Neutrophil (primary cell): ENCODE measurements at regions not wholly inside any gene's neighbourhood (a gene's known extent, or its start where the extent isn't known, plus 50 kb on each side); places are given as distances from the start of the nearest gene placed in this dataset.

Source experiments
- H3K27ac ChIP-seq: fragments of 200-600 bp; sonication (generic); 2 replicates; pipeline ENCODE4 v1.5.1; 2016; ENCODE audit warnings: mild to moderate bottlenecking, moderate library complexity
- H3K27me3 ChIP-seq: fragments of 200-600 bp; sonication (generic); 2 replicates; pipeline ENCODE4 v1.6.0; 2016; ENCODE audit warnings: mild to moderate bottlenecking
- H3K36me3 ChIP-seq: fragments of 200-600 bp; sonication (generic); 2 replicates; pipeline ENCODE4 v1.5.1; 2017
- H3K4me1 ChIP-seq, 2 experiments: fragments of 200-600 bp in 1 of 2; sonication (generic) in 1 of 2; 1 replicate in 1 of 2; 2 replicates in 1 of 2; pipeline versions ENCODE4 v1.5.1 to v1.6.1; 2013 to 2016; ENCODE audit warnings: low read depth in 1 of 2, low read length in 1 of 2, mild to moderate bottlenecking in 1 of 2, moderate library complexity in 1 of 2; ENCODE audit not compliant: control insufficient read depth in 1 of 2, insufficient read depth in 1 of 2
- H3K4me3 ChIP-seq, 2 experiments: fragments of 200-600 bp in 1 of 2; sonication (generic) in 1 of 2; 1 replicate in 1 of 2; 2 replicates in 1 of 2; pipeline ENCODE4 v1.5.1; 2013 to 2016; ENCODE audit warnings: low read depth in 1 of 2, low read length in 1 of 2, mild to moderate bottlenecking in 1 of 2, moderate library complexity in 1 of 2
- H3K9me3 ChIP-seq: fragments of 200-600 bp; sonication (generic); 2 replicates; pipeline ENCODE4 v1.5.1; 2016
- CTCF ChIP-seq: fragments of 200-600 bp; sonication (generic); IDR thresholded peaks from 2 replicates; pipeline ENCODE4 v1.5.1; 2016; ENCODE audit warnings: antibody characterized with exemption

- Histone ChIP-seq H3K27me3 (no peaks in the 10 kb centered on the region), H3K27ac (no peak overlapping the region), H3K4me3 (no peak overlapping the region), H3K9me3 (no peaks in the 10 kb centered on the region), H3K36me3 (no peaks in the 10 kb centered on the region), H3K4me1 (peaks cover 0 to 8% of the 10 kb centered on the region in 2 experiments)
- TF ChIP-seq CTCF, result no peak
Observed at GRCh38 chr5:158205992-158206391, 347.0 kb upstream of the CLINT1 start.

- no peaks in the 10 kb centered on the region for H3K36me3 ChIP-seq
- H3K4me3 ChIP-seq, result no peak overlapping the region
- TF ChIP-seq CTCF, result no peak
- H3K27ac ChIP-seq, result no peak overlapping the region
- H3K9me3 ChIP-seq, result no peaks in the 10 kb centered on the region
- H3K4me1 ChIP-seq, result no peaks in the 10 kb centered on the region
- no peaks in the 10 kb centered on the region for H3K27me3 ChIP-seq
Observed at GRCh38 chr5:158203261-158203660, 344.3 kb upstream of the CLINT1 start.

- Histone ChIP-seq H3K27me3 (no peaks in the 10 kb centered on the region), H3K9me3 (no peaks in the 10 kb centered on the region), H3K27ac (no peak overlapping the region), H3K4me3 (no peak overlapping the region), H3K4me1 (no peaks in the 10 kb centered on the region), H3K36me3 (no peaks in the 10 kb centered on the region)
- no peak for TF ChIP-seq CTCF
Observed at GRCh38 chr5:158202801-158203200, 343.9 kb upstream of the CLINT1 start.

- Histone ChIP-seq H3K4me1 (no peaks in the 10 kb centered on the region), H3K36me3 (no peaks in the 10 kb centered on the region), H3K27ac (no peak overlapping the region), H3K9me3 (no peaks in the 10 kb centered on the region), H3K27me3 (no peaks in the 10 kb centered on the region), H3K4me3 (no peak overlapping the region)
- TF ChIP-seq CTCF, result no peak
Observed at GRCh38 chr5:158200619-158201018, 341.7 kb upstream of the CLINT1 start.

- no peaks in the 10 kb centered on the region for H3K4me1 ChIP-seq
- no peaks in the 10 kb centered on the region for H3K36me3 ChIP-seq
- H3K27ac ChIP-seq, result no peak overlapping the region
- H3K4me3 ChIP-seq, result no peak overlapping the region
- no peaks in the 10 kb centered on the region for H3K9me3 ChIP-seq
- H3K27me3 ChIP-seq, result no peaks in the 10 kb centered on the region
- TF ChIP-seq CTCF, result no peak
Observed at GRCh38 chr5:158198636-158199035, 339.7 kb upstream of the CLINT1 start.
